HG02642 (cell line): ENCODE measurements at regions not wholly inside any gene's neighbourhood (a gene's known extent, or its start where the extent isn't known, plus 50 kb on each side); places are given as distances from the start of the nearest gene placed in this dataset.
"Not testable (repeated sequence)": the region's sequence is repeated elsewhere in the genome, so short reads cannot be mapped to it uniquely, and the experiment has no call there.

Experiments used
- ATAC-seq: cut with Tn5 transposase; IDR thresholded peaks from one replicate; pipeline ENCODE4 v1.9.1; 2021; ENCODE audit warnings: mild to moderate bottlenecking; ENCODE audit not compliant: unreplicated experiment, poor library complexity

DNA sequence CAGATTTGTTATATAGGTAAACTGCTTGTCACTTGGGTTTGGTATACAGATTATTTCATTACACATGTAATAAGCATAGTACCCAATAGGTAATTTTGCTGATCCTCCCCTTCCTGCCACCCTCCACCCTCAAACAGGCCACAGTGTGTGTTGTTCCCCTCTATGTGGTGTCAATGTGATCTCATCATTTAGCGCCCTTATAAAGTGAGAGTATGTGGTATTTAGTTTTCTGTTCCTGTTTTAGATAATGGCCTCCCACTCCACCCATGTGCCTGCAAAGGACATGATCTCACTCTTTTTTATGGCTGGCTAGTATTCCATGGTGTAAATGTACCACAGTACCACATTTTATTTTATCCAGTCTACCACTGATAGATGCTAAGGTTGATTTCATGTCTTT is 522.1 kb upstream of the LRRC7 start:
- ATAC-seq: no peak

DNA sequence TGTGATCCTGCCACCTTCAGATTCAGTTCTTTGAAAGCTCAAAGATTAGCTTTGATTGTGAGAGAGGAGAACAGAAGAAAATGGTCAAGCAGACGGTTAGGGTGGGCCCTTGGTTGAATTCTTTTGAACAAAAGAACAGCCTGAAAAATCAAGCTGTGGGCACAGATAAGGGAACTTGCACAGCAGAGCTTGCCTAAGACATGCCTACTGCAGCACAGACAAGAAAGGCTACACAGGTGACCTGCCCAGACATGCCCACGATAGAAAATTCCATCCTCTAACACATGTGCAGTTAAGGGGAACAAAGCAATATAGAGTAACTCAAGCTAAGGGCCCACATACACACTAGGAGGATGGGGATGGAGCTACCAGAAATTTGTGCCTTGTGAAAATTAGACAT is 512.5 kb upstream of the LRRC7 start:
- peak; percentile 60 for ATAC-seq

DNA sequence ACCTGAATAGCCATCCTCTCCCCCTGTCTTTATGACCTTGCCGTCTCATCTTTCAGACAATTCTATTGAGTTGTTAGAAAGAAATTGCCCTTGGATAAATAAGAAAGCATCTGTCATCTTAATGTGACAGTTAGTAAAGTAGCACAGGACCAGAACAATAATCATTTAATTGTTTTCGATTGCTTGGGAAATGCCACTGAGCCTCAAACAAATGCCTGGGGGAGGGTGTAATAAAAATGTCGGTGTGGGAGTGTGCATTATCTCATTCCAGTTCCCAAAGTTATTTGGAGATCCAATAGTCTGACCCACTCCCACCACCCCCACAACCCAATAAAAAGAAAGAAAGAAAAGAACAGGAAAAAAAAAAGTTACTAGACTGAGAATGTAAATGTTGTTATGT is 509.3 kb upstream of the LRRC7 start:
- no peak for ATAC-seq

DNA sequence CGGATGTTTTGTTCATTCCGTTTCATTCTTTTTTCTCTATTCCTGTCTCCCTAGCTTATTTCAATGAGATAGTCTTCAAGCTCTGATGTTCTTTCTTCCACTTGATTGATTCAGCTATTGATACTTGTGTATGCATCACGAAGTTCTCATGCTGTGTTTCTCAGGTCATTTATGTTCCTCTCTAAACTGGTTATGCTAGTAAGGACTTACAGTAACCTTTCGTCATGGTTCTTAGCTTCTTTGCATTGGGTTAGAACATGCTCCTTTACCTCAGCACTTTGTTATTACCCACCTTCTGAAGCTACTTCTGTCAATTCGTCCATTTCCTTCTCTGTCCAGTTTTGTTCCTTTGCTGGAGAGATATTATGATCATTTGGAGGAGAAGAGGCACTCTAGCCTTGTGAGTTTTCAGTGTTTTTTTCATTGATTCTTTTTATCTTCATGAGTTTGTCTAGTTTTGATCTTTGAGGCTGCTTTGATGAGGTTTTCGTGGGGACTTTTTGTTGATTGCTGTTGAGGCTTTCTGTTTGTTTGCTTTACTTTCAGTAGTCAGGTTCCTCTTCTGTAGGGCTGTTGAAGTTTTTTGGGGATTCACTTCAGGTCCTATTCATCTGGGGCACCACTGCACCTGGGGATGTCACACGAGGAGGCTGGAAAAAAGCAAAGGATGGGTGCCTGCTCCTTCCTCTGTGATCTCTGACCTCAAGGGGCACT is 496.9 kb upstream of the LRRC7 start:
- ATAC-seq: no peak

DNA sequence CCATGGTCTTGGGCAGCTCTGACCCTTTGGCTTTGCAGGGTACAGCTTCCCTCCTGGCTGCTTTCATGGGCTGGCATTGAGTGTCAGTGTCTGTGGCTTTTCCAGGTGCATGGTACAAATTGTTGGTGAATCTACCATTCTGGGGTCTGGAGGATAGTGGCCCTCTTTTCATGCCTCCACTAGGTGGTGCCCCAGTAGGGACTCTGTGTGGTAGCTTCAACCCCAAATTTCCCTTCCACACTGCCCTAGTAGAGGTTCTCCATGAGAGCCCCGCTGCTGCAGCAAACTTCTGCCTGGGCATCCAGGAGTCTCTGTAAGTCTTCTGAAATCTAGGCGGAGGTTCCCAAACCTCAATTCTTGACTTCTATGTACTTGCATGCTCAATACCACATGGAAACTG is 494.5 kb upstream of the LRRC7 start:
- no peak for ATAC-seq

DNA sequence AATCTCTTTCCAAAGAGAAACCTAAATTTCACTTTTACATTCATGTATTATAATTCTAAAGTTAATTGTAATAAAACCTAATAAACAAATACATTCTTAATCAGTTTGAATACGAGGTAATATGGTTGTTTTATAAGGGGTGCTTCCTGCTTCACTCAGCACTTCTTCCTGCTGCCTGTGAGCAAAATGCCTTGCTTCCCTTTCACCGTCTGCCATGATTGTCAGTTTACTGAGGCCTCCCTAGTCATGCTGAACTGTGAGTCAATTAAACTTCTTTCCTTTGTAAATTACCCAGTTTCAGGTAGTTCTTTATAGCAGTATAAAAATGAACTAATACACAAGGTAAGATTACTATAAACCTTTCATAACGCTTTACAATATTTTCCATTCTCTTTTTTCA is 491.1 kb upstream of the LRRC7 start:
- ATAC-seq: no peak

DNA sequence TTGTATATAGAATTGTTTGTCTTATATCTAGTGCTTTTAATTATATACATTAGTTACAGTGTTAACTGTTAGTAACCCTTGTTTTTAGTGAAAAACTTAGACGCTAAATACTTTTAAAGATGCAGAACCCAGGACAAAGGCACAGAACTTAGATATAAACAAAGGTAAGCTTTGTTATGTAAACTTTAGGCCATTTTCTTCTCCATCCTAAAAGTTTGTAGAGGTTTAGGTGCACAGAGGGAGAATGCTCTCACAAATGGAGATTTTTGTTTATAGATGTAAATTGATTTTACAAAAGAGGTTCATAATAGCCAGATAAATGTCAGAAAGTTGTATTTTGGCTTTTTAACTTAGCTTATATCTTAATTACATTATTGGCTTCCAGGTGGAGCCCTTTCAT is 490.5 kb upstream of the LRRC7 start:
- ATAC-seq: no peak

DNA sequence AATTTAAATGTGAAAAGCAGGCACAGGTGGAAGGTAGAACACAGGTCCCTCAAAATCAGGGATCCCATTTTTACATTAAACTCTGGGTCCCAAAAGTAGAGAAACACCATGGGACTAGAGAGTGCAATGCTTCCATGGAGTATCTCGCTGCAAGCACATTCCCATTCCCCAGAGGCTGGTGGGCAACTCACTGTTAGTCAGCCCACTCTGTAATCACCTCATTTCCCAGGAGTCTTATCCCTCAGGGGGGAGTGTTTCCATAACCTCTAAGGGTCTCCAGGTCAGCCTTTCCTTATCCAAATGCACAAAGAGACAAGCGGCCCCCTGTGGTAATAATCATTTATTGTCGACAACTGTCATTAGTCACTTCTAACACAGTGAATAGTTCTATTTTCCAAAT is 490.1 kb upstream of the LRRC7 start:
- no peak for ATAC-seq

DNA sequence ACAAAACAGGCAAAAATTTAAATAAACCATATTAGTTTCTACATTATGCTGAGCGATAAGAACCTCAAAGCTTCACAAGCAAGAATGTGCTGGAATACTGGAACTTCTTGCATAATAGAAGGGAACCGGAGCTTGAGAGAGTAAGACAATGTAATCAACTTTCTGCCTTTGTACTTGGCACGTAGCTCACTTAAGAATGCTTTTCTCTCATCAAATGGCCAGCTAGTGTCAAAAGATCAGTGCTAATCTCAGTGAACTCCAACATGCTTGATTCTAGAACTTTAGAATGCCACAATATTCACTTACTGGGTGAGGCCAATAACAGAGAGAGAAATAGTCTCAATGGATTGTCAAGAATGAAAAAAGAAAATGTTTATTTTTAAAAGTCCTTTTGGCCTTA is 486.1 kb upstream of the LRRC7 start:
- no peak for ATAC-seq

DNA sequence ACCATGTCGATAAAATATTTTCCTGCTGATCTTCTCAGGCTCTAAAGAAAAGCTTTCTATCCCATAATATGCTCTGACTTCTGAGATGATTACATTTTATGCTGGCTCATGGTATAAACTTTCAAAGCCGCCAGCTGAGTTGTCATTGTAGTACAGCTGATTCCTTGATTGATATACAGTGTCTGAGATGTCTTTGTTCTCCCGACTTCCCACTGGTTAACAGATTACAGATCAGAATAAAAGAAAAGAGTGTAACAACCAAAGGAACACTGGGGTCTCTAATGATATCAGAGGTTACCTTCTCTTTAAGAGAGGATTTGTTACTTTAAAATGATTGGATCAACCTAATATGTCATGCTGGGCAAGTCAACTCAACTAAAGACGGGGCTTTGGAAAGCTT is 485.4 kb upstream of the LRRC7 start:
- no peak for ATAC-seq

DNA sequence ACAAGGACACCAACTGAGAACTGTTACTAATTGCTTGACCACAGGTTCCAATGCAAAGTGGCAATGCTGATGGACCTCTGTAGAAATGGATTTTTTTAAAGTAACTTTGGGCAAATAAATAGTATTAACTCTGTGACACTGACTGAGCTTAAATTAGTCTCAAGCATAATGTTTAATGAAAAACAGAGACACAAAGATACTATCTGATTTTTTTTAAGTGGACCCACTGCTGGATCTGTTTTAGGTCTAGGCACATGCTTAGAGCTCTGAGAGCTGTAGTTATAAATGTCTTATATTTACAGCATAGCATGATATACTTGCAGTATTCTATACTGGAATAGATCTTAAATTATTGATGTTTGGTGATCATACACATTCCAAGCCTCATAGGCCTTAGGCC is 481.6 kb upstream of the LRRC7 start:
- ATAC-seq: no peak

DNA sequence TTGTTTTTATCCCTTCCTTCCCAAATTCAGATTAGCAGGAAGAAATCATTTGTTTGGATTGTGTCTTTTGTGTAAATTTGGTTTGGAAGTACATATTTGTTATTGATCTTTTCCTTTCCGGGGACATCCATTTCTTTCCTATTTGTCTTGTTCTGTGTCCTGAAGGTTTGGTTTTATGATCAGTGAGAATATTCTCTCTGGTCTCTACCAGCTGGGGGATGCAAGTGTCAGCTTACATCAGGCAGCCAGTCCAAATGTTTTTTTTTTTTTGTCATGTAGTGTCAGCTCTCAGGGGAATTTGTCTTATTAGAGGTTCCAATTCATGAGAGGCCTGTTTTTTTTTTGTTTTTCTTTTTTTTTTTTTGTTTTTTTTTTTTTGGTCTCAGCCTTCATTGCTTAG is 479.2 kb upstream of the LRRC7 start:
- ATAC-seq: no peak

DNA sequence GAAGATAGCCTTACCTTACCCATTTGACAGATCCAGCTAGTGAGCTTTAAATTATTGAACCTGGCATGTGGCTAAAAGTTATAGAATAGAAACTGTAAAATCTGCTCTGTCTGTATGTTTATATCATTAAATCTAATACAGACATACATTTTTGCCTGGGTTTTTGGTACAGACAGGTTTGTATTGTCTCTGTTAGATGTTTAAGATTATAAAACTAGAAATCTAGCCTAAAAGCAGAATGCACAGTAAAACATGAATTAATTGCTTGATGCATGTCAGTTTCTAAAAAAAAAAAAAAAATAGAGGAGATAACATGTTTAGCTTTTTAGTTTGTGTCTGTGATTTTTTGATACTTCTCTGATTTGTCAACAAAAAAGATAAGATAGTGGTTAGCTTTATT is 477.6 kb upstream of the LRRC7 start:
- ATAC-seq: no peak

DNA sequence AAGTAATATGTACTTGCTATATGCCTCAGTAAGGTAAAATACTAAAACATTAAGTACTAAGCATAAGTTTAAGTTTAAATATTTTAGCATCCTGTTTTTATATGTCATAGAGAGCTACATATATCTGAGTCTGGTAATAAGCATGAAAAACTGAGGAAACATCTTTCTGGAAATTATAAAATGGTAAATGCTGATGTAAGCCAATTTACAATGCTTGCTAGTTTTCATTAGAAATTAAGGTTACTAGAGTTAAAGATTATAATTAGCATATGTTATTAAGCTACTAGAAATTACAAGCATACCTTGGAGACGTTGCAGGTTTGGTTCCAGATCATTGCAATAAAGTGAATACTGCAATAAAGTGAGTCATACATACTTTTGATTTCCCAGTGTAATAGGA is 477.0 kb upstream of the LRRC7 start:
- ATAC-seq: no peak

DNA sequence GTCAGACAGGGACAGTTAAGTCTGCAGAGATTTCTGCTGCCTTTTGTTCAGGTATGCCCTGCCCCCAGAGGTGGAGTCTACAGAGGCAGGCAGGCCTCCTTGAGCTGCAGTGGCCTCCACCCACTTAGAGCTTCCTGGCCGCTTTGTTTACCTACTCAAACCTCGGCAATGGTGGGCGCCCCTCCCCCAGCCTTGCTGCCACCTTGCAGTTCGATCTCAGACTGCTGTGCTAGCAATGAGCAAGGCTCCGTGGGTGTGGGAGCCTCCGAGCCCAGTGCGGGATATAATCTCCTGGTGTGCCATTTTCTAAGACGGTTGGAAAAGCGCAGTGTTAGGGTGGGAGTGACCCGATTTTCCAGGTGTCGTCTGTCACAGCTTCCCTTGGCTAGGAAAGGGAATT is 465.7 kb upstream of the LRRC7 start:
- ATAC-seq: not testable (repeated sequence)

DNA sequence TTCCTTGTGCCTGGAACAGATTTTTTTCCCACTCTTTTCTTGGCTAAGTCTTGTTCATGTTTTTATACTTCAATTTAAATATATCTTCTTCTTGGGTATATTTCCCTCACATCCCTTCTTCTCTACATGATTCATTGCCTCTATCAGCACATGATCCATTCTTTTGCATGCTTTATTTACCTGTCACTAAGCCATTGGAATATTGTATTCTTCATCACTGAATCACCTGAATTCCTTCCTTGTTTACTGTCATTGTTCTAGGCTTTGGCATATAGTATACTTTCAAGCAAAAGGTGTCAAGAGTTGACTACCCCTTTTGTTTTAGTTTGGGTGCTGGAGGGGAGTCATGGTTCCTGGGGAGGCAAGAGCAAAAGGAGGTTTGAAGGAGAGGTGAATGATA is 464.5 kb upstream of the LRRC7 start:
- ATAC-seq: no peak

DNA sequence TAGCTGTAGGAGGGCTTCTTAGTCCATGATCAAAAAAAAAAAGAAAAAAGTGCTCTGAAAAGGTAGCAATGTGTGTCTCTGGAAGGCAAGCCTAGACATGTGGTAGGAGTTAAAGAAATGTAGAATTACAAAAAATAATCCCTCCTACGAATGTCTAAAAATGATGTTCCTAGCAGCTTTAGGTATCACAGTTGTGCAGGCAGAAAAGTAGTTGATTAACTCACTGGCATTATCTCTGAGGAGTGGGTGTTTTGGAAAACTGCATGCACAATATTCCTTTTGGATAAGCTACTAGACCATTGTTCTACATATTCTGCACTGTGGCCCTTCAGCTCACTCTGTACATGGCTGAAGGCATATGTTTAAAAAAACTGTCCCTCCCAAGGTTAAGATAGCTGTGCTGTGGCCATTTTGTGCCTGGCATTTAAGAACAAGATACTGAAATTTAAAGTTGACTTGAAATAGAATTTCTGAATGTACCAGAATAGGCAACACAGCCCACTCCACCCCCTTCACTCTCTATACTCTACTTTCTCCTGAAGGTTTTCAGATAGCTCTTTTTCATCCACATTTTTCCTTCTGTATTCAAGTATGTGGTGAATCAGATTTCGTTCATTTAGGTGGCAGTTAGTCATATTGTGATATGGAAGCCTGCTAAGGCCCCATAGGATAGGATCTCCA is 463.9 kb upstream of the LRRC7 start:
- ATAC-seq: no peak

DNA sequence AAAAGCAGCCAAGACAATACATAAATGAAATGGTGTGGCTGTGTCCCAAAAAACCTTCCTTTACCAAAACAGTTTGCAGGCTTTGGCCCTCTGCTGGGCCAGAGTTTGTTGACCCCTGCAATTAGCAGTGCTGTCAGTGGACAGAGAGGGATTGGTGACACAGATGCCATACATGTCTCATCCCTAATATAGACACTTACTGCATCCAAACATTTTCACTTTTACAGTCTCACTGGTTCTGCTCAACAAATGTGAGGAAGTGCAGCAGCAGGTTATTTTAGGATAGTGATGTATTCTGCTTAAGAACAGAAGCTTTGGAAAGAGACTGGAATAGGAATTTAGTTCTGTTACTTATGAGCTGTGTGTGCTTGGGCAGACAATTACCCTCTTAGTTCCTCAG is 462.8 kb upstream of the LRRC7 start:
- ATAC-seq: no peak

DNA sequence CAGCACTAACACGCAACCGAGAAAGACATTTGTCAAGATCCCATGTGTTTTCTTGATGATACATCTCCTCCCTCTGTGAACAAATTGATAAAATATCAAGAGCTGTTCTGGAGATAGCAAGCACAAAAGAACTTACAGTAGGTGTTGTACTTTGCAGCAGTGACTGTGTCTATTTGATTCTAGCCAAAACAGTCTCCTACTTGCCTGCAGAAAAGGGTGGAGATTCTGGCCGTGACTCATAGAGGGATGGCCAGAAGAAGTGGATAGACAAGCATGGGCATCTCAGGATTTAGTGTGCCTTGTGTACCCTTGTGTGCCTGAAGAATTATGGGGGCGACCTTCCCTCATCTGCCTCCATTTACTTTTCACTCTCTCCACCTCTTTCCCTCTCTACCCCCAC is 458.4 kb upstream of the LRRC7 start:
- no peak for ATAC-seq

DNA sequence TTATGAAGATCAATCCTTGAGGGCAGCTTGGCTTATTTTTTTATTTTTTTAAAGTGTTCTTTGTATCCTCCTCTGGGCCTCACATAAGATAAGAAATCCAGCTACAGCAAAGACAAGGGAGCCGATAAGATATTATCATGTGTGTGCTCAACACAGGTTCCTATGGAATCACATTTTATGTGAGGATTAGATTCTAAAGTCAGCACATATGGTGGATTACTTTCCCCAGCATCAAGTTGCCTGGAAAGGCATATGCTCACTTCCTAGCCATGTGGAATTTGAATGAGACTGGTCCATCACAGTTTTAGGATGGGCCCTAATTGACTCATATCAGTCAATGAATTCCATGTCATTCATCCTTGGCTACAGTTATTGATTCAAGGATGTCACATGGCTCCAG is 456.9 kb upstream of the LRRC7 start:
- ATAC-seq: no peak

DNA sequence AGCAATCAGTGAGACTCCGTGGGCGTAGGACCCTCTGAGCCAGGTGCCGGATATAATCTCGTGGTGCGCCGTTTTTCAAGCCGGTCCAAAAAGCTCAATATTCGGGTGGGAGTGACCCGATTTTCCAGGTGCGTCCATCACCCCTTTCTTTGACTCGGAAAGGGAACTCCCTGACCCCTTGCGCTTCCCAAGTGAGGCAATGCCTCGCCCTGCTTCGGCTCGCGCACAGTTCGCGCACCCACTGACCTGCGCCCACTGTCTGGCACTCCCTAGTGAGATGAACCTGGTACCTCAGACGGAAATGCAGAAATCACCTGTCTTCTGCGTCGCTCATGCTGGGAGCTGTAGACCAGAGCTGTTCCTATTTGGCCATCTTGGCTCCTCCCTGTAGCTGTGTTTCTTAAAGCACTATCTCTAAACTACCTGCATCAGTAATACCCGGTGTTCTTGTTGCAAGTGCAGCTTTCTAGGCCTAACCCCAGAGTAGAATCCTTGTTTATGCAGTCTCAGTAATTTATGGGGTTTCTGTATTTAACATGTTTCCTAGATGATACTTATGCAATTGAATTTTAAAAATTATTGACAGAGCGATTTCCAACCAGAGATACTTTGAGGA is 447.5 kb upstream of the LRRC7 start:
- not testable (repeated sequence) for ATAC-seq

DNA sequence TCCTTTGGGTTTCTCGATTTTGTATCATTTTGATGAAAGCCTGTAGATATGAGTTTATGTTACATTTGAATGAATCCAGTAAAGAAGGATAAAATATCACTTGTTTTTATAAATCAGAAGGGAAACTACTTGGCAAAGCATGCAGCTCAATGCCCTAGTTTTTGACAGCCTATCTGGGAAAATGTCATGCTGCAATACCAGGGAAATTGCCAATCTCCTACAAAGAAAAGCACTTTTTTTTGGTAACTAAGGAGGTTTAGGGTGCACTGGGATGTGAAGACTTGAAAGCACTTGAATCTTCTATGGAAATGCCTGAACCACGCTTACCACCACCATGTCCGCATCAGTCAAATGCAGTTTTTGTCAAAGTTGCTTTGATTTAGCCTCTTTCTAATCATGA is 446.9 kb upstream of the LRRC7 start:
- ATAC-seq: no peak
